ENCODE measurements at regions not wholly inside any gene's neighbourhood (a gene's known extent, or its start where the extent isn't known, plus 50 kb on each side); places are given as distances from the start of the nearest gene placed in this dataset.

- TF ChIP-seq ZNF785 (tag by site-specific recombination; IDR thresholded peaks at IDR 0.05) (no peak), ZBTB8A (tag by site-specific recombination; IDR thresholded peaks at IDR 0.05) (no peak), ZNF140 (tag by site-specific recombination; IDR thresholded peaks at IDR 0.05) (no peak), ZNF777 (tag by site-specific recombination; IDR thresholded peaks at IDR 0.05; ENCODE audit: borderline replicate concordance) (no peak), ZNF433 (tag by site-specific recombination; IDR thresholded peaks at IDR 0.05; ENCODE audit: low read depth) (no peak), ZNF266 (tag by site-specific recombination; IDR thresholded peaks at IDR 0.05; ENCODE audit: low read depth) (no peak), ZNF19 (tag by site-specific recombination; IDR thresholded peaks at IDR 0.05; ENCODE audit: low read depth) (no peak), ZNF175 (tag by site-specific recombination; IDR thresholded peaks at IDR 0.05) (no peak), ZBTB20 (tag by site-specific recombination; IDR thresholded peaks at IDR 0.05) (no peak), ZNF658 (tag by site-specific recombination; IDR thresholded peaks at IDR 0.05) (no peak), ZNF146 (tag by site-specific recombination; IDR thresholded peaks at IDR 0.05) (no peak), KLF7 (tag by site-specific recombination; IDR thresholded peaks at IDR 0.05; ENCODE audit: borderline replicate concordance) (no peak), HIC1 (tag by site-specific recombination; IDR thresholded peaks at IDR 0.05) (no peak), REST (tag by site-specific recombination; IDR thresholded peaks at IDR 0.05) (no peak)
Measured at GRCh38 chr6:120237221-120237620, 887.7 kb upstream of the MAN1A1 start (continued).

GRCh38 chr6:120230008-120230407 lies 880.4 kb upstream of the MAN1A1 start:
- Histone ChIP-seq H3K4me3 (ENCODE audit: low read depth, low read length) (no peak overlapping the region), H3K4me1 (ENCODE audit: control insufficient read depth, insufficient read depth, low read length) (no peaks in the 10 kb centered on the region), H3K9me3 (ENCODE audit: control insufficient read depth, insufficient read depth, low read depth, low read length) (no peaks in the 10 kb centered on the region), H3K36me3 (ENCODE audit: control insufficient read depth in 2 of 2, insufficient read depth in 1 of 2, low read length in 2 of 2) (no peaks in the 10 kb centered on the region), H3K27ac (ENCODE audit: extremely low read depth, low read depth, low read length) (no peak overlapping the region)
- CTCF ChIA-PET: interaction anchor here (0.7 kb wide), 1 partner anchor 67 kb away, joined by 3 read pairs; no protein-coding TSS in a partner anchor
- POLR2A ChIA-PET: no interaction called here
- TF ChIP-seq PATZ1 (tag by site-specific recombination; IDR thresholded peaks at IDR 0.05) (no peak), ZFP69B (tag by site-specific recombination; IDR thresholded peaks at IDR 0.05) (no peak), ZNF585B (tag by site-specific recombination; IDR thresholded peaks at IDR 0.05) (no peak), TSHZ1 (tag by site-specific recombination; IDR thresholded peaks at IDR 0.05; ENCODE audit: borderline replicate concordance) (no peak), CTCF (tag by site-specific recombination; IDR thresholded peaks at IDR 0.05) (no peak), ZNF785 (tag by site-specific recombination; IDR thresholded peaks at IDR 0.05) (no peak), ZNF621 (tag by site-specific recombination; IDR thresholded peaks at IDR 0.05) (no peak), ZNF174 (tag by site-specific recombination; IDR thresholded peaks at IDR 0.05) (no peak), ZNF488 (tag by site-specific recombination; IDR thresholded peaks at IDR 0.05) (no peak)

Data from HEK293 (cell line).